ENCODE measurements at regions not wholly inside any gene's neighbourhood (a gene's known extent, or its start where the extent isn't known, plus 50 kb on each side); places are given as distances from the start of the nearest gene placed in this dataset.
"Not testable (repeated sequence)": the region's sequence is repeated elsewhere in the genome, so short reads cannot be mapped to it uniquely, and the experiment has no call there.

DNA sequence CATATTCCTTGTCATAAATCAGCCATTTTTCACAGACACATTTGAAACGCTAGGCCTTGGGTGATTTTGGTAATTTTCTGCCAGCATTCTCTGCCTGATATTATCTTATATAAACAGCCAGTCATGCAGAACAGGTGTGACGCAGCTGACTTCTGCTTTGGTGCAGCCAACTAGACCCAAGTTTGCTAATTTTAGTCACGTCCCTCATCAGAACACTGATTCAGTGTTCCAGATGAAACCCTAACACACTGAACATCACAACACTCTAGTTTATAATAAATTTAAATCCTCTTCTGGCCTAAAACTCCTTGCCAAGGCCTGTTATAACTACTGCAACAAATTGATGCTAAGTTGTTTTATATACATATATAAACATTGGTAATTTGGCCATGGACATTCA is 386.1 kb downstream of the SEC23A start:
- no peak for DNase-seq (ENCODE audit: low read depth, low spot score)

DNA sequence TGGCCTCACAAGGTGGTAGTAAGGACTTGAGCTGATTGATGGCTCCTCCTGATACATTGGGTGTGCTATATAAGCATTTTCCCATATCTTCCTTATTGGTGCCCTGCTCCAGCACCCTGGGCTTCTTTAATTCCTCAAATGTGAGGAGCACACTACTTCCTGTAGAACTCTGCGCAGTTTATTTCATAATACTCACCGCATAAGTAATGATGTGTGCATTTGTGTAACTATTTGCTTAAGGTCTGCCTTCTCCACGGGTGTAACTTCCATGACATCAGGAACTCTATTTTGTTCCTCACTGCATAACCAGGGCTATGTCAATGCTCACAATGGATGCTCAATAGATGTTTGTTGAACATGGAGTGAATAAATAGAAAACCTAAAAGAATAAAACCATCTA is 392.2 kb downstream of the SEC23A start:
- no peak for DNase-seq (ENCODE audit: low read depth, low spot score)

DNA sequence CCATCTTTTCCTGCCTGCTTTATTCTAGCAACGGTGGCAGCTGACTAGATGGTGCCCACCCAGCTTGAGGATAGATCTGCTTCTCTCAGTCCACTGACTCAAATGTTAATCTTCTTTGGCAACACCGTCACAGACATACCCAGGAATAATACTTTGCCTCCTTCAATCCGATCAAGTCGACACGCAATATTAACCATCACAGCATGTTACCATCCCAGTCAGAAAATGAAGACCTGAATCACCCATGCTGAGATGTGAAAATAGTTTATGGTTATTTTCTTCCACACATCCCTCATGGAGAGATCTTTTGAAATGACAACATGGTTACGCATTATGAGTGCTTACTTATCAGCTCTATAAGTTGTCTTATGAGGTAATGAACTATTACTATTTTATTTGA is 392.8 kb downstream of the SEC23A start:
- no peak for DNase-seq (ENCODE audit: low read depth, low spot score)

DNA sequence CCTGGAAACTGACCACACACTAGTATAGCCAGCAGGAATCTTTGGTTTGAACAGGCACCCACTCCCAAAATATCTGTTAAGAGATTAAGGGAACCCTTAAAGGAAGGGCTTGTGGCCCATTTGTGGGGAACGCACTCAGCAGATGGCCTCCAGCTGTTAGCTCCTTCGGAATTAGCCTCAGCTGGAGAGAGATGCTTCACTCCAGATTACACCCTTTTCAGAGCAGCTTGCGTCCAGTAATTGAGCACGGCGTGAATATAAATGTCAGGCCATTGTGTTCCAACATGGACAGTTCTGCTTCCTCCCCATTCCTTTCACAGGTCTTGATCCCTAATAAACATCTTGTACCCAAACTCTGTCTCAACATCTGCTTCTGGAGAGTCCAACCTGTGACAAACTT is 397.8 kb downstream of the SEC23A start:
- DNase-seq (ENCODE audit: low read depth, low spot score) = no peak

DNA sequence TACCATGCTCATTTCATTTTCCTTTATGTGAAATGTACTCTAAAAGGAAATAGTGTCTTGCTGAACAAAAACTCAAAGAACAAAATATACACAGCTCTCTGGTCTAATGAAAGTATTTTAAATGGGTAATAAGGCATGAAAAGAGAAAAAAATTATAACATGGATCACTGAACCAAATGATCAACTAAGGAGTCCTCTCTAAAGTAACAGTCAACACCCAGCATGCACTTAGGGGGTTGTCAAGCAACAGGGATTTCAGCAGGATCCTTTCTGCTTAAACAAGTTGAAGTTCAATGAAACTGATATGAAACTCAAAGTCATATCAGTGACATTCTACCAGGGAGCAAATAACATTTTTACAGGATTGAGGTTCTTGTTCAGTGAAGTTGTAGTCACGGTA is 398.8 kb downstream of the SEC23A start:
- no peak for DNase-seq (ENCODE audit: low read depth, low spot score)

DNA sequence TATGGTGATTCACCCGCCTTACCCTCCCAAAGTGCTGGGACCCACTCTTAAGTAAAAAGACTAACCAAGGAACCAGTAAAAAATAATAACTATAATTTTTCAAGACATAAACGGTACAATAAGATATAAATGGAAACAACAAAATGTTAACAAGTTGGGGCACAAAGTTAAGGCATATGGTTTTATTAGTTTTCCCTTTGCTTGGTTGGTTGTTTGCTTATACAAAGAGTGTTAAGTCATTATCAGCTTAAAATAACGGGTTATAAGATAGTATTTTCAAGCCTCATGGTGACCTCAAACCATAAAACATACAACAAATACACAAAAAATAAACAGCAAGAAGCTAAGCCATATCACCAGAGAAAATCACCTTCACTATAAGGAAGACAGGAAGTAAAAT is 406.1 kb downstream of the SEC23A start:
- no peak for DNase-seq (ENCODE audit: low read depth, low spot score)

DNA sequence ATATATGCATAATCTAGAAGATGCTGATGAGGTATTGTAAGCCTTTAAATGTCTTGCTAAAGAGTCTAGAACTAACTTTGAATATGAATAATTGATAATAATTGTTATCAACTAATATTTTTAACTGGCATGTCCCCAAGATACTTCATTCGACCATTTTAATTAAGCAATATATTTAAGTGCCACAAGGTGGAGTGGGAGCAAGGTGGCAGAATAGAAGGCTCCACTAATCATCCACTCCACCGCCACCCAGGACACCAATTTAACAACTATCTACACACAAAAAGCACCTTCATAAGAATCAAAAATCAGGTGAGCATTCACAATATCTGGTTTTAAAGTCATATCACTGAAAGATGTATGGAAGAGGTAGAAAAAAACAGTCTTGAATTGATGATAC is 409.6 kb downstream of the SEC23A start:
- DNase-seq (ENCODE audit: low read depth, low spot score) = no peak

DNA sequence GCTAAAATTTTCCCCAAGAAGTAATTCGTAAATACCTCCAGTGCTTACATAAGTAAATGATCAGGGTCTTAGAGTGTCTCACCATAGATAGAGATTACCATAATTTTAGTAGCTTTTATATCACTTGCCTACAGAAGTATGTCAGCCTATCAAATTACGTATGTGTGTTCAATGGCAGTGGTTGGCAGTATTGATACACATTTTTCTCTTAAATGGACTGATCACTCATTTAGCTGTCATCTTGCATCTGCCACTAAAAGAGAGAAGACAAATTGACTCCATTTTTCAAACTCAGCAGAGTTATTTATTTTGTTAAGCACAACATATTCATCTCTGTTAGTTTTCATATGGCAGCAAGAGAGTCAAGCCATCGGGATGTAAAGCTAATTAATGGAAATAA is 413.1 kb upstream of the CLEC14A start:
- no peak for DNase-seq (ENCODE audit: low read depth, low spot score)

DNA sequence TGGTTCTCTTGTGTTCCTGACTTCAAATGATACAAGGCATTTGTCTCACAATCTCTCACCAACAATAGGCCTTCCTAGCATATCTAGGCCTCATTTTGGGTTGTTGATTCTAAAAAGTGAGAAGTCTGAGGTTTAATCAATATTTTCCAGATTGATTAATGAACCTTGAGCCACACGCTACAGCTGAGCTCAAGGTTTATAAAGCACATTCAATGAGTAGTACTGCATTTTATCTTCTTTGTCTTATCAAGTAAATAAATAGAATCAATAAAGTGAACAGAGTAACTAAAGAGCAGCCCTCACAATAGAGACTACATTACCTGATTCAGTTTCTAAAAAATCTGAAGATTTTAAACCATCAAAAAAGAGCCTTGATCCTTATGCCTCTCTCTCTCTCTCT is 407.5 kb upstream of the CLEC14A start:
- DNase-seq (ENCODE audit: low read depth, low spot score) = no peak

DNA sequence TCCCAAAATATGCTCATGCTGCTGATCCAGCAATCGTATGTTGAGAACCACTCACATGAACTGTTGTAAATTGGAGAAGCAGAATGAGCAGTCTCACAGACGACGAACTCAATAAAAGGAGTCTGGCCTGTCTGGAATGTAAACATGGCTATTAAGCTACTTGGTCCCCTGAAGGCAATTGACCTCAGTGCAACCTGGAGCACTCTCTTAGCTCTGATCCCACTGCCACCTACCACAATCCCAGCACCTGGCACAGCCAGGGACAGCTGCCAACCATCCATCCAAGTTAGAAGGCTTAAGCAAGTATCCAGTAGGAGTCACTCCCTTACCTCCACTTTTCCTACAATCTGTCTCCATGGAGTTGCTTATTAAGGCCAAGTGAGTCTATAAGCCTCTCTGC is 406.9 kb upstream of the CLEC14A start:
- DNase-seq (ENCODE audit: low read depth, low spot score) = no peak

DNA sequence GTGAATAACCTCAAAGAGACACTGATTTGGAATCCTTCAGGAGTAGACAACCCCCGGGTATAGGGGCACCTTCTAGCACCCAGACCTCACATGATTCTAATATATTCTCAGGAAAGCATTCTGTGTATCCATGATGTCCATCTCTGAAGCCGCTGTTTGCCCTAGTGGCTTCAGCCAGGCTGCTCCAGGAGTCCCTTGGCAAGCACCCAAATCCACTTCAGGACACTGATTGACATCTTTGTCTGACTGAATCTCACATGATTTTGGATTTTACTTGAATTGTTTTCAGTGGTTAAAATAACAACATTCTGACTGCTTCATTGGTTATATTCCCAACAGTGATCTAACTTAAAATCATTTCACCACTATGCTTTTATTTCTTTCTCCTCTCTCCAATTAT is 390.5 kb upstream of the CLEC14A start:
- DNase-seq (ENCODE audit: low read depth, low spot score) = no peak

DNA sequence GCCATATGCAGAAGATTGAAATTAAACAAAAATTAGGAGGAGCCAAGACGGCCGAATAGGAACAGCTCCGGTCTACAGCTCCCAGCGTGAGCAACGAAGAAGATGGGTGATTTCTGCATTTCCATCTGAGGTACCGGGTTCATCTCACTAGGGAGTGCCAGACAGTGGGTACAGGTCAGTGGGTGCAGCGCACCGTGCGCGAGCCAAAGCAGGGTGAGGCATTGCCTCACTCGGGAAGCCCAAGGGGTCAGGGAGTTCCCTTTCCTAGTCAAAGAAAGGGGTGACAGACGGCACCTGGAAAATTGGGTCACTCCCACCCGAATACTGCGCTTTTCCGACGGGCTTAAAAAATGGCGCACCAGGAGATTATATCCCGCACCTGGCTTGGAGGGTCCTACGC is 379.0 kb upstream of the CLEC14A start:
- not testable (repeated sequence) for DNase-seq (ENCODE audit: low read depth, low spot score)

DNA sequence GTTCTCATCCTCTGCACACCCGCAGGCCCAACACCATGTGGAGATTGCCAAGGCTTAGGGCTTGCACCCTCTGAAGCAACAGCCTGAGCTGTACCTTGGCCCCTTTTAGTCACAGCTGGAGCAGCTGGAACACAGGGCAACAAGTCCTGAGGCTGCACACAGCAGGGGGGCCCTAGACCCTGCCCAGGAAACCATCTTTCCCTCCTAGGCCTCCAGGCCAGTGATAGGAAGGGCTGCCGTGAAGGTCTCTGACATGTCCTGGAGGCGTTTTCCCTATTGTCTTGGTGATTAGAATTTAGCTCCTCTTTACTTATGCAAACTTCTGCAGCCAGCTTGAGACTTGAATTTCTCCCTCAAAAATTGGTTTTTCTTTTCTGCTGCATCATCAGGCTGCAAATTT is 373.5 kb upstream of the CLEC14A start:
- peak; percentile 23 for DNase-seq (ENCODE audit: low read depth, low spot score)

DNA sequence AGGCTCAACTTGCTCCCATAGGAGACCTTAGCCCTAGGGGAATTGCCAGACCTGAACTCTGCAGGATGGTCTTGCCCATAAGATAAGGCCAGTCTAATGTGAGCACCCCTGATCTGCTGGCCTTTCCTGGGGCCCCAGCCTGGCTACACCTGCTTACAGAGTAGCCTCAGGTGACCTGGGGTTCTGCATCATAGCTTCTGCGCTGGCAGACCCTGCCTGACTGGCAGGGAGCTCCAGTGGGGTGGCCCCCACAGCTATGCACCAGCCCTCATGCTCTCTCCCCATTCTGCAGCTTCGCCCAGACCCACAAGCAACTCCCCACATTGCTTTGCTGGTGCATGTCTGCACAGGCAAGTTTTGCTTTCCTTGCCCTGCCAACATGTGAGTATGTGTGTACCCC is 371.3 kb upstream of the CLEC14A start:
- DNase-seq (ENCODE audit: low read depth, low spot score) = no peak

DNA sequence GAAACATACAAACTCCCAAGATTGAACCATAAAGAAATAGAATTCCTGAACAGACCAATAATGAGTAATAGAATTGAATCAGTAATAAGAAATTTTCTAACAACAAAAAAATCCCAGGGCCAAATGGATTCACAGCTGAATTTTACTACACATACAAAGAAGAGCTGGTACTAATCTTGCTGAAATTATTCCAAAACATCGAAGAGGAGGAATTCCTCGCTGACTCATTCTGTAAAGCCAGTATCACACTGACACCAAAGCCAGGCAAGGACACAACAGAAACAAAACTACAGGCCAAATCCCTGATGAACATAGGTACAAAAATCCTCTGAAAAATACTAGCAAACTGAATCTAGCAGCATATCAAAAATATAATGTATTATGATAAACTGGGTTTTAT is 367.8 kb upstream of the CLEC14A start:
- no peak for DNase-seq (ENCODE audit: low read depth, low spot score)

DNA sequence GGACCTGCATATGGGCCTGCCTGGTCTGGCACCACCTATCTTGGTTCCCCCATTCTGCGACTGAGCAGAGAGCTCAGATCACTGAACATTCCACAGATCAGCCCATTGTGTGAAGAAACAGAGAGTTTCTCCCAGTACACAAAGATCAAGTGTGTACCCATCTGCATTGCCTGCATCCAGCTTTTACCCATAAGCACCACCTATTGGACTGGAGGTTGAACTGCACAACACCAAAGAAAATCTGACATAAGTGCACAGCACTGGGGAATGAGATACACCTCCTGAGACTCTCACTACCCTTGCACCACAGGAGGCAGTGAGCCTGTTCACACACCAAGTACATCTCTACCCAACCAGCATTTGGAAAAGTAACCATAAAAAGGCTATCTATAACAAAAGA is 362.6 kb upstream of the CLEC14A start:
- no peak for DNase-seq (ENCODE audit: low read depth, low spot score)

DNA sequence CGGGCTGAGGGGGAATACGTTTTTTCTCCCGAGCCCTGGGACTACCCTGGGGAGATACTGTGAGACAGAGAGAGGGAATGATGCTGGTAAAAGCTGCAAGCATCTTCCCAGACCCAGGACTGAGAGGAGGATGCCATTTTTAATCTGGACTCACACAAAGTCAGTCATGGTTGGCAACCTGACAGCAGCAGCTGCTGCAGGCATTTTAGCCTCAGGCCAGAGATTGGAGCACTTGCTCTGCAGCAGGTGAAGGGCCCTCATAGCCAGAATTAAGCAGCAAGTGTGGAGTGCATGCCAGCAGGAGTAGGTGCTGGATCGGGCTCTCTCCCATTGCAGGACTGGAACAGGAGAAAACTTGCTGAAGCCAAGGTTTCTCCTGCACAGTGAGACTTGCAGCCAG is 361.1 kb upstream of the CLEC14A start:
- DNase-seq (ENCODE audit: low read depth, low spot score) = no peak

DNA sequence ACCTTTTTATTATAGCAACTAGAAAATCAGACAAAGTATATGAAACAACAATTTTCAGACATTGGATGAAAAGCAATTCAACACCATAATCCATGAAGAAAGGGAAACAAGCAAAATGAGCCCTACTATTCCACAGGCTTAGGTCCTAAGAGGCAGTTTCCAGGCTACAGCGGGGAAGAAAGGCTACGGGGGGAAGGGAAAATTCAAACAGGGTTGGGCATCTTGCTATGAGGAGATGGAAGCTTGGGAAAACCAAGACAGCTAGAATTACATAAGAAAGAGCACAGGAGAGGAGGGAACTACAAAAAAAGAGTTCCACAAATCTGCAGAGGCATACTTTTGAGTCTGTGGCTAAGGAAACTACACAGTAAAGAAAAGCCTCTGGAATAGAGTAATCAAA is 356.0 kb upstream of the CLEC14A start:
- DNase-seq (ENCODE audit: low read depth, low spot score) = no peak

DNA sequence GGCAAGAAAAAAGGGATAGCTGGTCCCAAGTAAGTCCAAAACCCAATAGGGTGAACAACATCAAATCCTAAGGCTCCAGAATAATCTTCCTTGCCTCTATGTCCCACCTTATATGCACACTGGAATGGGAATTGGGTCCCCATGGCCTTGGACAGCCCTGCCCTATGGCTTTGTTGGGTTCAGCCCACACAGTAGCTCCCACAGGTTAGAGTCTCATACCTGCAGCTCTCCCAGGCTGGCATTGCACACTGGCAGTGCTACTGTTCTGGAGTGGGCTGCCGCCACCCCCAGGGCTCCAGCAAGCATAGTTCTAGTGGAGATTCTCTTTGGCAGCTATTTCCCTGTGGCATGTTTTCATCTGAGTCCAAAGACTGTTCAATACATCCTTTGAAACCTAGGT is 352.4 kb upstream of the CLEC14A start:
- DNase-seq (ENCODE audit: low read depth, low spot score) = no peak

DNA sequence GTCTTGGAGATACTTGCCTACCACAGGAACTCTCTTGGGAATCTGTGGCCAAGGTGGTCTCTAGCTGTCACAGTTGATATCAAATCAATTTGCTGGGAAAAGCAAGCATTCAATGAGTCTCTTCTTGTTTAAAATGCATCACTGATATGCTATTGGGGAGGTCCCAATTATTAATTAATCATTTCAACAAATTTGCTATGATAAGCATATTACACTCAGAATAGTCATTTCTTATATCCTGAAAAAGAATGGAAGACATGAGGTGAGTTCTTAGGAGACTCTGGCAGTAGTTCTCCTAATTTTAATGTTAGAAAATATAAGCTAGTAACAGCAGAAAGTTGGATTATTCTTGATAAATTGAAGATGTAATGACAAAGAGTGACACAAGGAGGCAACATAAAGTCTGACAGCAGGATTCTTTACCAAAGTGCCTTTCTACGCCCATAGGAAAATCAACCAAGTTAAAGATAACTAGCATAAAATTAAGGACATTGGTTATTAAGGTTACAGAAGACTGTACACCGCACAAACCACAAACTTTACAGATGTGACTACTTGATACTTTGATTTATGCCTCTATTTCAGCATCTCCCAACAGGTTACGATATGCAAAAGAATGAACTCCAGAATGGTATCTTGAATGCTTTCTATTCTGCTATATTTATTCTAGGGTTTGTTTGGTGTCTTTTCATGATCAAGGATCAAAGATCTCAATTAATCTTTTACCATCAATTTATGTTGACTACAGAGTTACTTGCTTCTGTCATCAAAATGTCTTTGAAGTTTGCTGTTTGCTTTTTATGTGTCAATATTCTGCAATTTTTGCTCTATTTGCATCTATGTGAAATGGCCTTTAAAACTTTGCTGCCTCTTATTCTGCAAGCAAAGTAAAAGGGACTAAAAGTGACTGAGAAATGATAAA is 349.6 kb upstream of the CLEC14A start:
- no peak for DNase-seq (ENCODE audit: low read depth, low spot score)

DNA sequence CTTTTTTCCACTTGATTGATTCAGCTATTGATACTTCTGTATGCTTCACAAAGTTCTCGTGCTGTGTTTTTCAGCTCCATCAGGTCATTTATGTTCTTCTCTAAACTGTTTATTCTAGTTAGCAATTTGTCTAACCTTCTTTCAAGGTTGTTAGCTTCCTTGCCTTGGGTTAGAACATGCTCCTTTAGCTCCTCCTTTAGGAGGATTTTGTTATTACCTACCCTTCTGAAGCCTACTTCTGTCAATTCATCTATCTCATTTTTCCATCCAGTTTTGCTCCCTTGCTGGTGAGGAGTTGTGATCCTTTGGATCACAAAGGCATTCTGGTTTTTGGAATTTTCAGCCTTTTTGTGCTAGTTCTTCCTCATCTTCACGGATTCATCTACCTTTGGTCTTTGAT is 344.7 kb upstream of the CLEC14A start:
- DNase-seq (ENCODE audit: low read depth, low spot score) = not testable (repeated sequence)

DNA sequence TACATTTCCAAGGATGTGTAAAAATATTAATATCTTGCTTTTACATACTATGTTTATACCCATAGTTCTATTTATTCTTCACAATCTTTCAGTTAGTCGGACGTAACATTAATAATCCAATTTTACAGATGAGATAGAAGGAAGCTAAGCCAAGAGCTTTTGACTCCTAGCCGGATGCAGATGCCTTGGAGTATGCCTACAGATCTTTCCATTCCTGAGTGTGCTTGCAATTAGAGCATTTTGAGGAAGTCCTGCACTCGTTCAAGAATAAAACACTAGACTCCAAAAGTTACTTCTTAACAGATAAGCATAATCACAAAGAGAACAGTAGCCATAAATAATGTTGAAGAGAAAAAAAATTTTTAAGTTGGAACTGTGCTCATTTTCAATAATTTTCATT is 337.6 kb upstream of the CLEC14A start:
- no peak for DNase-seq (ENCODE audit: low read depth, low spot score)

DNA sequence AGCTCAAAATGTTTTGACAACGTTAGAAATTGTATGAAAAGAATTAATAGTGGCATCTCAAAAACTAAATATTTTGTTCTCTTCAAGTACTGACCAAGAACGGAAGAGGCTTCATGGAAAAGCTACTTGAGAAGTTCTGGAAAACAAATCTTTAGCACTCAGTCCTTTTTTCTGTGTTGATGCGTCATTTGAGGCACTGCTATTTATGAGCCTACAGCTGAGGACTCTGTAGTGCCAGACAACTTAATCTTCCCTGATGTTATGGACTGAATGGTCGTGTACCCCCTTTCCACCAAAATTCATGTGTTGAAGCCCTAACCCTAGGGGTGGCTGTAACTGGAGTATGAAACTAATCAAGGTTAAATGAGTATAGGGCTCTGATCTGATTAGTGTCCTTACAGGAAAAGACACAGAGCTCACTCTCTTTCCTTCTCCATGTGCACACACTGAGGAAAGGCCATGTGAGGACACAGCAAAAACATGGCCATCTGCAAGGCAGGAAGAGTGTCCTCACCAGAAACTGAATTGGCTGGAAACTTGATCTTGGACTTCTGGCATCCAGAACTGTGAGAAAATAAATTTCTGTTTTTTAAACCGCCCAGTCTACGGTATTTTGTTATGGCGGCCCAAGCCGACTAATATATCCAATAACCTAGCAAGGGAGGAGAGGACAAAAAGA is 337.0 kb upstream of the CLEC14A start:
- no peak for DNase-seq (ENCODE audit: low read depth, low spot score)
